BE2C (cell line): ENCODE measurements at regions not wholly inside any gene's neighbourhood (a gene's known extent, or its start where the extent isn't known, plus 50 kb on each side); places are given as distances from the start of the nearest gene placed in this dataset.

Source experiments
- DNase-seq: peaks from one replicate; pipeline ENCODE4 v3.0.0-alpha.2; 2020
- H3K27me3 ChIP-seq: fragments of 250-450 bp; sonication (Bioruptor Pico); 2 replicates; pipeline ENCODE4 v1.5.1; 2020; ENCODE audit warnings: mild to moderate bottlenecking
- H3K36me3 ChIP-seq: fragments of 250-450 bp; sonication (Bioruptor Pico); 2 replicates; pipeline ENCODE4 v1.5.1; 2020; ENCODE audit warnings: mild to moderate bottlenecking
- H3K4me1 ChIP-seq: fragments of 250-450 bp; sonication (Bioruptor Pico); 2 replicates; pipeline ENCODE4 v1.5.1; 2020
- H3K4me3 ChIP-seq: 2 replicates; pipeline ENCODE4 v1.5.1; 2011; ENCODE audit warnings: low read depth, low read length
- H3K9me3 ChIP-seq: fragments of 250-450 bp; sonication (Bioruptor Pico); 2 replicates; pipeline ENCODE4 v1.5.1; 2020
- TF ChIP-seq, protein P1 (sequence below): IDR thresholded peaks from 2 replicates; pipeline ENCODE4 v1.5.1; 2012; ENCODE audit warnings: mild to moderate bottlenecking, low read depth, low read length

DNA sequence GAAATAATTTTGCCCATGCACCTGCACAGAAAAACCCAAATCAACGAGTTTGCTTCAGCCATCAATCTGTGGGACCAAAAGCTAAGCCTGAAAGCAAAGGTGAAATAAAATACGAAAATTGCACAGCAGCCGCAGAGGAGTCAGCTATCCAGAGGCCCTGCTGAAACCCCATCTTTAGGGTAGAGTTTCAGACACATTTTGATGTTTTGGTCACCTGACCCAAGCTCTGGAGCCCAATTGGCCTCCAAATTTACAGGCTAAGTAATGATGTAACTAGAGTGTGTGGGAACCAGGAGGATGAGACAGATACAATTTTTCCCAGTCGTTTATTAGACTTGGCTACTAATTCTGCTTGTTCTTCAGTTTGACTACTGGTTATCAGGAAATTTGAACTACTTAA, 308.6 kb upstream of the ATP11B start:
- no peaks in the 10 kb centered on the region for H3K36me3 ChIP-seq
- TF ChIP-seq, protein P1, sequence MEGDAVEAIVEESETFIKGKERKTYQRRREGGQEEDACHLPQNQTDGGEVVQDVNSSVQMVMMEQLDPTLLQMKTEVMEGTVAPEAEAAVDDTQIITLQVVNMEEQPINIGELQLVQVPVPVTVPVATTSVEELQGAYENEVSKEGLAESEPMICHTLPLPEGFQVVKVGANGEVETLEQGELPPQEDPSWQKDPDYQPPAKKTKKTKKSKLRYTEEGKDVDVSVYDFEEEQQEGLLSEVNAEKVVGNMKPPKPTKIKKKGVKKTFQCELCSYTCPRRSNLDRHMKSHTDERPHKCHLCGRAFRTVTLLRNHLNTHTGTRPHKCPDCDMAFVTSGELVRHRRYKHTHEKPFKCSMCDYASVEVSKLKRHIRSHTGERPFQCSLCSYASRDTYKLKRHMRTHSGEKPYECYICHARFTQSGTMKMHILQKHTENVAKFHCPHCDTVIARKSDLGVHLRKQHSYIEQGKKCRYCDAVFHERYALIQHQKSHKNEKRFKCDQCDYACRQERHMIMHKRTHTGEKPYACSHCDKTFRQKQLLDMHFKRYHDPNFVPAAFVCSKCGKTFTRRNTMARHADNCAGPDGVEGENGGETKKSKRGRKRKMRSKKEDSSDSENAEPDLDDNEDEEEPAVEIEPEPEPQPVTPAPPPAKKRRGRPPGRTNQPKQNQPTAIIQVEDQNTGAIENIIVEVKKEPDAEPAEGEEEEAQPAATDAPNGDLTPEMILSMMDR = no peak
- no peaks in the 10 kb centered on the region for H3K9me3 ChIP-seq
- no peak for DNase-seq
- no peaks in the 10 kb centered on the region for H3K27me3 ChIP-seq
- H3K4me1 ChIP-seq = peaks cover 3% of the 10 kb centered on the region; the same call in 1 of the 2 replicates
- H3K4me3 ChIP-seq = no peak overlapping the region

DNA sequence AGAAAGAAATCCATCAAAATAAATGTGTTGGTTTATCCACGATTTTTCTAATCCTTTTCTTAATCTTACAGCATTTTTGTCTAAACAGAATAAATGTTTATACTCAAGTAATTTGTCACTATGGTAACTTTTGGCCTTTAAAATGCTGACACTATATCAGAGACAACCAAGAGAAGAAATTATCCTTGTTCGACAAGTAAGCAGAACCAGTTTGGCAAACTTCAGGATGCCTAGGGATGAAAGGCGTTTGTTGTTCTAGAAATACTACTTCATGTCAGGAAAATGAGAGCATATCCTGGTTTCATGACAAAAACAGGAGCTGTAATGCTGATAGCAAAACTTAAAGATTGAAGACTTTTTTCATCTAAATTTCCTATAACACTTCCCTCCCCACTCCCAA, 308.0 kb upstream of the ATP11B start:
- no peaks in the 10 kb centered on the region for H3K36me3 ChIP-seq
- H3K27me3 ChIP-seq = no peaks in the 10 kb centered on the region
- TF ChIP-seq, protein P1 = no peak
- no peak overlapping the region for H3K4me3 ChIP-seq
- no peaks in the 10 kb centered on the region for H3K9me3 ChIP-seq
- no peak for DNase-seq
- H3K4me1 ChIP-seq = peaks cover 3% of the 10 kb centered on the region; the same call in 1 of the 2 replicates

DNA sequence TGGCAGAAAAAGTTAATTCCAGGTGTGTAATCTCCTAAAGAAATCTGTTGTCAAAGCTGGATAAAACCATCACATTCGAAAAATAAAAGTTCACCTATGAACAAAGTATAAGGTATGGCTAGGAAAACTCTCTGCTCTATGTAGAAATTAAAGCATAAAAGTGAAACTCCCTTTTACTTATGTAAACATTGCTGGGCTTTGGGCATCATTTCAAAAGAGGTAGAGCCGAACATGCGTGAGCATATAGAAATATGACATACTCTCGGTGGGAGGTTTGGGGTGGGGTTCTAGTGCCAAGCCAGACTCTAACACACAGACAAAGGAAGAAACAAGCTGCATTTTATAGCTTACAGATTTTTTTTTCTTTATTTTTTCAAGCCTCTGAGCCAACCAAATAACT, 306.8 kb upstream of the ATP11B start:
- H3K36me3 ChIP-seq = no peaks in the 10 kb centered on the region
- no peaks in the 10 kb centered on the region for H3K9me3 ChIP-seq
- TF ChIP-seq, protein P1 = no peak
- H3K4me1 ChIP-seq = peaks cover 5% of the 10 kb centered on the region; the same call in 1 of the 2 replicates
- H3K27me3 ChIP-seq = no peaks in the 10 kb centered on the region
- DNase-seq = no peak
- H3K4me3 ChIP-seq = no peak overlapping the region

DNA sequence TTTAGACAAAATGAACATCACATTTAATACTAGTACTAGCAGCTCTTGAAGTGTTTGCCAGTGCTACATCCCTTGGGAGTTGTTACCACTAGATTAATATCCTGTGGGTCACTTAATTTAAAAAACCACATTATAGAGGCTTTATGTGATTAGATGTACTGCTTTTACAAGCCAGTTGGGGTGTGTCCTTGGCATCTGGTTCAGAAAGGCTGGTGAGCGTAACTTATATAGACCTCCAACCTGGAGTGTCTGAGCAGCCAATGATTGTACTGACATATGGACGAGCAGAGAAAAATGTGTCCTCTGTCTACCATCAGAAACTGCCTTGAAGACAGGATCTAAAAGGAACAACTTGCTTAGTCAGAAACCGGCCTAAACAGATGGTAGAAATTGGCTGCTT, 306.2 kb upstream of the ATP11B start:
- no peaks in the 10 kb centered on the region for H3K9me3 ChIP-seq
- peak; percentile 31 for DNase-seq

DNA sequence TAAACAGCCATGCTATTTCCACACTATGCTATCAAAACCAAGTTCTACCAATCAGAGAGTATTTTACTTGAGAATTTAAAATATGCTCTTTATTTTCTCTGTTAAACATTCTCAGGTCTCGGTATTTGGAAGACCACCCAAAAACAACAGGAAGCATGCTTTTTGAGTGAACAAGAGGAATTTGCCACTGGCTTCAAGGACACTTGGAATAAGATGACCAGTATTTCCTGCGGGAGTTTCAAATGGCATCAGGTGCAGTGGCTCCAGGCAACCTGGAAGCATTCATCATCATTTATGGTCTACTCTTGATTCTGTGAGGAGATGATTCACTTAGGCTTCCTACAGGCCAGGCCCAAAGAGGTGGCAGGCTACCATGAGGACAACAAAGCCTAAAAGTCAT, 305.7 kb upstream of the ATP11B start:
- H3K4me1 ChIP-seq = peaks cover 8% of the 10 kb centered on the region; the same call in 1 of the 2 replicates
- DNase-seq = no peak
- TF ChIP-seq, protein P1 = no peak

More for the DNA sequence above, 306.2 kb upstream of the ATP11B start:
- Histone ChIP-seq H3K4me3 (no peak overlapping the region), H3K27me3 (no peaks in the 10 kb centered on the region), H3K4me1 (peaks cover 8% of the 10 kb centered on the region; the same call in 1 of the 2 replicates), H3K36me3 (no peaks in the 10 kb centered on the region)
- TF ChIP-seq, protein P1 = no peak

DNA sequence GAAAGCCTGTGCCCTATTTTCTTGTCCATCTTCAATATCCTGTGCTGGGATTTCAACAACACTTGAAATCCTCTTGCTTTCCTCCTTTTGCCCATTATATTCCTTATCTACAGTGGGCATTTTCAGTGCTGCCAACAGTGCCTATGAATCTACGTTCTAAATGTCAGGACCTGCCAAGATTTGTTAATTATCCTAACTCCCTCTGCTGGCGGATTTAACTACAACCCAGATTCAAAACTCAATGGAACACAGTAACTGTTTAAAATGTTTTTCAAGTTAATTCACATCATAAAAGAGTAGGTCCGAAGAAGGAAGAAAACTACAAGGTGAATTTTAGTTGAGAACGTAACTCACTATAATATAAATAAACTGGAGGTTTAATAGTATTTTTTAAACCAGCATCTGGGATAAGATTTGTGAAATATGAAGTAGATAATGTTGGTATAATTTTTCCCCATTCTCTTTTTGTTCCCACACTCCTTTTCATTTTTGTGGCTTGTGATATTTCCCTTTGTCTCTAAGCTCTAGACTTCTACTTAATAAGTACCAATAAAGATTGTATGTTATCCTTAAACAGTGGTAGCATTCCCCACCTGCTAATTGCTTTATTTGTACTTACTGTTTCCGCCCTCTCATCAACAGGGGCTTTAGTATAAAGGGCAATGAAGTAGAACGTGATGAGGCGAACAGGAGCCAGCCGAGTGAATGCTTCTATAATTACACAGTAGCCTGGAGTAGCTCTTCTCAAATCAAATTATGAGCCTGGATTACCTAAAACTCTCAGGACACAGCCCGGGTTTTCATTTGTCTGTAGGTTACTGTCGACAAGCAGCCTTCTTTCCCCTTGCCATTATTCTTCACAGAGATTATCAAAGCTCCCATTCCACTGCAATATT, 302.5 kb upstream of the ATP11B start:
- Histone ChIP-seq H3K27me3 (no peaks in the 10 kb centered on the region), H3K36me3 (no peaks in the 10 kb centered on the region), H3K9me3 (no peaks in the 10 kb centered on the region), H3K4me1 (peaks cover 8% of the 10 kb centered on the region; the same call in 1 of the 2 replicates), H3K4me3 (peak overlapping the region; percentile 10; the same call in 1 of the 2 replicates)
- peak; percentile 42 for DNase-seq
- TF ChIP-seq, protein P1 = peak; percentile 63

More for the DNA sequence above, 305.7 kb upstream of the ATP11B start:
- Histone ChIP-seq H3K4me3 (no peak overlapping the region), H3K36me3 (no peaks in the 10 kb centered on the region), H3K27me3 (no peaks in the 10 kb centered on the region), H3K9me3 (no peaks in the 10 kb centered on the region)
